ENCODE measurements at regions not wholly inside any gene's neighbourhood (a gene's known extent, or its start where the extent isn't known, plus 50 kb on each side); places are given as distances from the start of the nearest gene placed in this dataset.

DNA sequence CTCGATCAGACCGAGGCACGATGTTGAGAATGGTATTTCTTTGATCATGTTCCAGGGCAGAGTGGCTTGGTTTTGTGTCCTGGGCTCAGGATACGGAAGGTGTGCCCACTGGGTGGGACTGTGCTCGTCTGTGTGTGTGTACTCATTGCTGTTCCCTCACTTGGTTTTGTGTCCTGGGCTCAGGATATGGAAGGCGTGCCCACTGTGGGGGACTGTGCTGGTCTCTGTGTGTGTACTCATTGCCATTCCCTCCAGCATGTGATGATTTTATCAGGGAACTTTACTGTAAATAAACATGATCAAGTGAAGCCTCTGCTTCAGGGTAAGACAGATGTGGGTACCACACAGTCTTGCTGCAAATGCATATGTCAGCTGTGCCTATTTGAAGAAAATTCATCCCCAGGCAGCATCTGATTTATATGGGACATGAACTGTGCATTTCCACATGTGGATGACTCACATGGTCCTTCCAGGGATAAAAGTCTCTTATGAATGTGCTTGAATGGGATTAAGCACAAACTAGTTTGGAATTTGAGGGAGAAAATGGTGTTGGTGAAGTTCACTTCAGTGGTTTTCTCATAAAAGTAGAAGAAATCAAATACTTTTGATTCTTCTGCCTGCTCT, 274.3 kb downstream of the QKI start:
- no peak overlapping the region for H3K4me3 ChIP-seq (replicated peaks; ENCODE audit: low read depth, low read length)
- TF ChIP-seq CTCF (IDR thresholded peaks at IDR 0.05; ENCODE audit: low read depth, low read length, missing control alignments): no peak
- DNase-seq (ENCODE audit: extremely low read depth, low read depth): peak; percentile 42

- no peak overlapping the region for H3K4me3 ChIP-seq (replicated peaks; ENCODE audit: low read depth, low read length)
- no peak for TF ChIP-seq CTCF (IDR thresholded peaks at IDR 0.05; ENCODE audit: low read depth, low read length, missing control alignments)
- no peak for DNase-seq (ENCODE audit: extremely low read depth, low read depth)
These were observed 272.6 kb downstream of the QKI start for GRCh38 chr6:163687075-163687474.

DNA sequence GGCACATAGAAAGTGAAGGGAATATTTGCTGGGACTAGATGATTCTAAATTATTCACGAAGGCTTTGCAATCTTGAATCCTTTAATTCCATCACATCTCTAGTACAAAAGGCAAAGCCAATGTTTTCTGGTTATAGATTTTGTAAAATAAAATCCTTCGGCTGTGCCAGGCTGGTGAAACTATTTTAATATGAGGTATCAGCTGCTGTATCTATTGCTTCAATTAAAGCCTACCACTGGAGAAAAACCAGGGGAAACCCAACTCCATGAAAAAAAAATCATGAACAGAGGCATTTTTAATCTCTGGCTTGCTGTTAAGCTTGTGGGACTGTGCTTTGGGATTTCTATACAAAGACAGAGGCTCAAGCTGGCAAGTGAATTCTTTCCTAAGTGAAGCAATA, 271.8 kb downstream of the QKI start:
- no peak for TF ChIP-seq CTCF (IDR thresholded peaks at IDR 0.05; ENCODE audit: low read depth, low read length, missing control alignments)
- no peak overlapping the region for H3K4me3 ChIP-seq (replicated peaks; ENCODE audit: low read depth, low read length)

GRCh38 chr6:163683105-163683622, 268.6 kb downstream of the QKI start:
- H3K4me3 ChIP-seq (replicated peaks; ENCODE audit: low read depth, low read length): no peak overlapping the region
- DNase-seq (ENCODE audit: extremely low read depth, low read depth): no peak
- no peak for TF ChIP-seq CTCF (IDR thresholded peaks at IDR 0.05; ENCODE audit: low read depth, low read length, missing control alignments)

More for the DNA sequence above, 271.8 kb downstream of the QKI start:
- no peak for DNase-seq (ENCODE audit: extremely low read depth, low read depth)

- no peak overlapping the region for H3K4me3 ChIP-seq (replicated peaks; ENCODE audit: low read depth, low read length)
- no peak for DNase-seq (ENCODE audit: extremely low read depth, low read depth)
- TF ChIP-seq CTCF (IDR thresholded peaks at IDR 0.05; ENCODE audit: low read depth, low read length, missing control alignments): no peak
These were observed 265.2 kb downstream of the QKI start for GRCh38 chr6:163679753-163680152.

GRCh38 chr6:163679012-163679660, 264.6 kb downstream of the QKI start:
- H3K4me3 ChIP-seq (replicated peaks; ENCODE audit: low read depth, low read length): no peak overlapping the region
- no peak for DNase-seq (ENCODE audit: extremely low read depth, low read depth)
- no peak for TF ChIP-seq CTCF (IDR thresholded peaks at IDR 0.05; ENCODE audit: low read depth, low read length, missing control alignments)

All from HFF-Myc (cell line).